ENCODE measurements at regions not wholly inside any gene's neighbourhood (a gene's known extent, or its start where the extent isn't known, plus 50 kb on each side); places are given as distances from the start of the nearest gene placed in this dataset.

GRCh38 chr5:17333755-17334154, 116.3 kb downstream of the BASP1 start:
- TF ChIP-seq CTCF (IDR thresholded peaks at IDR 0.05) (no peak), EZH2 (IDR thresholded peaks at IDR 0.05) (no peak), EZH2phosphoT487 (IDR thresholded peaks at IDR 0.05) (no peak)
